A204.1 (cell line): ENCODE measurements at regions not wholly inside any gene's neighbourhood (a gene's known extent, or its start where the extent isn't known, plus 50 kb on each side); places are given as distances from the start of the nearest gene placed in this dataset.
"Not testable (repeated sequence)": the region's sequence is repeated elsewhere in the genome, so short reads cannot be mapped to it uniquely, and the experiment has no call there.

ENCODE experiments used
- FAIRE-seq: peaks from 2 replicates; lab custom pipeline; 2012; peaks lifted over from hg19 to GRCh38; lab: Jason Lieb, UNC

GRCh38 chr5:91687430-91687829, 304.3 kb upstream of the ARRDC3 start:
- FAIRE-seq, result no peak

- no peak for FAIRE-seq
Observed at GRCh38 chr5:91684625-91685024, 301.5 kb upstream of the ARRDC3 start.

GRCh38 chr5:91670563-91670962, 287.4 kb upstream of the ARRDC3 start:
- no peak for FAIRE-seq

DNA sequence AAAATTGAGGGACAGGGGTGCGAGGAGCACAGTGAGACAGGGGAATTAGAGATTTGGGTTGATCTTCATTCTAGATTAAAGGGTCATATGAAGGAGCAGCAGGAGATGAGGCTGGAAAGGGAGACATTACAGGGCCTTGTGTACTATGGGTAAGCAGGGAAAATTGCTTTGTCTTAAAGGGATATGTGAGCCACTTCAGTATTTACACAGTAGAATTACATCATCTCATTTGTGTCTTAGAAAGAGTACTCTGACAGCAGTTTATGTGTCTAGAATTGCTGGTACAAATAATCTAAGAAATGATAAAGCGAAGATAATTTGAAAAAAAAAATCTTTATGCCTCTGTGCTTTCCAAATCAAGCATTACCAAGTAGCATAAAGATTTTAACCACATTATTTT, 287.0 kb upstream of the ARRDC3 start:
- no peak for FAIRE-seq

DNA sequence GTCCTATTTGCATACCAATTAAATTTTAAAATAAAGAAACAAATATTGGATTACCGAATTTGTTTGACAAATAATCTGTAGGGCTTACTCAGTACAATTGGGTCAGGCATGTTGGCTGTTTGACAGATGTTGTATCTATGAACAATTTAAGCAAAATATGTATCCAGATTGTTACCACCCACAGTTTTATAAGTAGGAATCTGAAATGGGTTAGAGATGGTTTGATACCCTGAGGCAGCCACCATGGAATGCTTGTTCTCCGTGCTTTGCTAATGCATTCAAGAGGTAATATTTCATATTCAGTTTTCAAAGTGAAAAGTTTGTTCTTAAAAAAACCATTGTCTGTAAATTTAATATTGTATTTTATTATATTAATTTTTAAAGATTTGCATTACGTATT, 285.1 kb upstream of the ARRDC3 start:
- FAIRE-seq, result no peak

- FAIRE-seq, result no peak
Observed at GRCh38 chr5:91652678-91653077, 269.6 kb upstream of the ARRDC3 start.

- no peak for FAIRE-seq
Observed at GRCh38 chr5:91651704-91652103, 268.6 kb upstream of the ARRDC3 start.

- FAIRE-seq, result no peak
Observed at GRCh38 chr5:91645347-91645746, 262.2 kb upstream of the ARRDC3 start.

GRCh38 chr5:91643797-91644196, 260.7 kb upstream of the ARRDC3 start:
- FAIRE-seq, result peak; percentile 97

DNA sequence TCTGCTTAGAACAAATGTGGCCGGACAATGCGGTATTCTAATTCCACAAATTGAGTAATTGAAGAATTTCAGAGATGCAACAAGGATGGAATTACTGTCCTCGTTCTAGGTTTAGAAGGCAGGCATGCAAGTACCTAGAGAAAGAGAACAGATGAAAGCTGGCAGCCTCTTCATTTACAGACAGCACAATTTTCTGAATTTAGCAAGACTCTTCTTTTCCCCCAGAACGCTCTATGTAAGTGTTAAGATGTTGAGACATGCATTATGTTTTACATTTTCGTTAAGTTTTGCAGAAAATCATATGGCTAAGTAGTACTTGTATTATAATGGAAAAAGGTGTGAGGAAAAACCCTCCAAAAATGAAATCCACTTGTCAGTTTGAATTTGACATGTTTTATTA, 259.5 kb upstream of the ARRDC3 start:
- no peak for FAIRE-seq

GRCh38 chr5:91641730-91642350, 258.7 kb upstream of the ARRDC3 start:
- peak; percentile 100 for FAIRE-seq

- no peak for FAIRE-seq
Observed at GRCh38 chr5:91639744-91640143, 256.6 kb upstream of the ARRDC3 start.

DNA sequence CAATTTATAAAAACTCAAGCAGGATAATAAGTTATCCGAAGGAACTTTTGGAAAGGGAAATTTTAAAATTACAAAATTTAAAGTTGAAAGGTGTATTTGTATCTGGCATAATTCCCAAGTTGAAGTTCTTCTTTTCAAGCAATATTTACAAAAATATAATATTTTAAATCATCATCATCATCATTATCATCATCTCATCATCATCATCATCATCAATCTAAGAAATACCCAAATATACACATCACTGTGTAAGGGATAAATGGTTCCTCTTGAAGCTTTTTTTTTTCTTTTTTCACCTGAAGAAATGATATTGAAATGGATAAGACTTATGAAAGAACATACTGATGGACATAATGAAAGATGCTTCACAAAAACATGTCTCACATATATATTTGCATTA, 254.9 kb upstream of the ARRDC3 start:
- no peak for FAIRE-seq

DNA sequence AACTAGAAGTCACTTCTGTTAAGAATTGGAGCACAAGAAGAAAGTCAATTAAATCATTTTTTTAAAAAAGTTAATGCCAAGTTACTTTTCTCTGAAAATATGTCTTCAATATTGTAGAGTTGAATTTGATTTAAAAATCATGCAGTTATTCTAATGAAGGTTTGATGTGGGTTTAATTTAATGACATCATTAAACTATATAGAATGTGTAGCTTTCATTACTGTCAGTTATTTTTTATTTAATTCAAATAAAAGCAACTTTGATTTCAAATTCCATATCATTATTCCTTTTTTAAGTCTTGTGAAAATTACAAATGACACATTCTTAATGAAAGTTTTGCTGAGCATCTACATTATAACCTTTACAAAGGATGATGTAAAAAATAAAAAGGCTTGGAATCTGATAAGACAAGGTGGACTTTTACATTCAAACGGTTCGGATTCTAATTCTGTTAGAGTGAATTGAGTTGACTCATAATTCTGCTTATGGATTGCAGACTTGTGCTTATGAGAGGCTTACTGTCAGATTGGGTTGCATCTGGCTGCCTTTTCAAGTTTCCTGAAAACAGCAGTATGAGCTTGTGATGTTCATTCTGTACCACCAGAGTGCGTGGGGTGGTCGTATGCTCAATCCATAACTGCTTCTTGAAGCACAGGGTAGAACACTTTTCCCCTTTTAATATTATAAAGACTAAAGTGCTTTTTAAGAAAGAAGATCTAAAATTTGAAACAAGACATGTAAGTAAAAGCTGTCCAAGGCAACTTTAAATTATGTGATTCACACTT, 253.0 kb upstream of the ARRDC3 start:
- peak; percentile 89 for FAIRE-seq

DNA sequence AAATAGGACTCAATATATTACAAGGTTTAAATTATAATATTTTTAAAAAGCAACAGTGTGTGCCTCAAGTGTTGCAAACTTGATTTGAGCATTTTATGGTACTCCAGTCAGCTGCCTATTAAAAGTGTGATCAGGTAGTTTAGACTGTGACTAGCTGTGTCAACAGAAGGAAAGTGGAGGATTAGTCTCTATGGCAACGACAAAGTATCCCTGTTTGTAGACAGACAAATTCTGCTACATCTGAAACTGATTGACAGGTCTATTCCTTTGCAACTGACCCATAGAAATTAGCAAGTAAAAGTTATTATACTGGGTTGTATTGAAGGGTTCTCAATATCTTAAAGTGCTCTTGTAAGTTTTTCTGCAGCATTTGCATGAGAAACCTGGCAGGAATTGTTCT, 249.8 kb upstream of the ARRDC3 start:
- no peak for FAIRE-seq

DNA sequence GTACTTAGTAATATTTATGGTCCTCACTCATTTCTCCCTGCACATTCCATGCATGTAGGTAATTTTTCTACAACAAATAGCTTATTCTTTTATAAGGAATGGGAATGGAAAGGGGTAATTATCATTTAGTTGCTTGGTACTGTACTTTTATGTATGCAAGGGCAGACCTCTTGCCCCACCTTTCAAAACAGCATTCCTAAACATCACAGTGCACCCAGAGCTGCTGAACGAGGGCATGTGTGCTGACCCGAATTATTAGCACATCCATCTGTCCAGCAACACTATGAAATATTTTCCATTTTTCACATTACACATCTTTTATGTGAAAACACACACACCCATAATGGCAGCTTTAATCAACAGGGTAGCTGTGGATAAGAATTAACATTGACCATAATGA, 228.6 kb upstream of the ARRDC3 start:
- FAIRE-seq, result no peak

DNA sequence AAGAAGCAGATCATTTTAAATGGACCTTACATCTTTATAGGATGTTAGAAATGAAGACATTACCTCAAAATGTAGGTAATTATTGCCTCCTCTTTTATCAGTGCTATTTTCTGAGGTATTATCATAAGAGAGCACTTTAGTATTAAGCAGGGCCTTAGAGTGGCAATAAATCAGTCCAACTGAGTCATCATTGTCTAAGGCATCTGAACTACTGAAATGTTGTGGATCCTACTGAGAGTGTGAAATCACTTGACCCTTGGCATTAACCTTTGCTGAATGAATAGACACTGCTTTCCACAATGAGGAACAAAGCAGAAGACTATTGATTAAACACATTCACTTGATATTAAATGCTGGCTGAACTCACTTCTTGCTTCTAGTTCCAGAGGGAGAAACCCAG, 224.6 kb upstream of the ARRDC3 start:
- FAIRE-seq, result no peak

- no peak for FAIRE-seq
Observed at GRCh38 chr5:91599863-91600262, 216.7 kb upstream of the ARRDC3 start.

DNA sequence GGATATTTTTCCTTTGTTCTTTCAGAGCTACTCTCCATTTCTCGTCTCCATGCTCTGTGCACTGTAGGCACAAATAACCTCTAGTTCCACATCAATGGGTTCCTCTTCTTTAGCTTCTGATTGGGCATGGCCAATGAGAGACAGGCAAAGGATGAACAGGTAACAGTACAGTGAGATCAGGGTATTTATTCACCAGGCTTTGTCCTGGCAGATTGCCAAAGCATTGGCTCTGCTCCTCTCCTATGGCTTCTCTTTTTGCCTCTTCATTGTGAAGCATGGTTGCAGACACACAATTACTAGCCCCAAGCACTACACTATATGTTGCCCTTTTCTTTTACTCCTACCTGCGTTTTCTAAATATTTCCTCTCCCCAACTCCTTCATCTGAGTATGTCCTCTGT, 215.1 kb upstream of the ARRDC3 start:
- no peak for FAIRE-seq

DNA sequence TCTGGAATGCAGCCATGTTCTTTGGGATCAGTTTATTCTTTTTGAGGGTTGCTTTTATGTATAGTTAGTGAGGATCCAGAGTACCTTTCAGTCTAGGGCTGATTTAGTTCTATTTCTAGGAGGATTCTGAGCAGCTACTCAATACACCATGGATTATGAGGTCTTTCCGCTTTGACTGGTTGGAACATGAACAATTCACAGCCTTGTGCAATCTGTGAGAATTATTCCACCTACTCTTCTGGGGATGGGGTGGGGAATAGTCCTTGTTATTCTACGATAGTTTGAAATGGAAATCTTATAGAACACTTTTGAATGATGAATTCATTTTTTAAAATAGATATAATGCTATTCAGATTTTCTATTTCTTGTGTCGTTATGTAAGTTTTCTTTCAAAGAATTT, 212.3 kb upstream of the ARRDC3 start:
- FAIRE-seq, result no peak

DNA sequence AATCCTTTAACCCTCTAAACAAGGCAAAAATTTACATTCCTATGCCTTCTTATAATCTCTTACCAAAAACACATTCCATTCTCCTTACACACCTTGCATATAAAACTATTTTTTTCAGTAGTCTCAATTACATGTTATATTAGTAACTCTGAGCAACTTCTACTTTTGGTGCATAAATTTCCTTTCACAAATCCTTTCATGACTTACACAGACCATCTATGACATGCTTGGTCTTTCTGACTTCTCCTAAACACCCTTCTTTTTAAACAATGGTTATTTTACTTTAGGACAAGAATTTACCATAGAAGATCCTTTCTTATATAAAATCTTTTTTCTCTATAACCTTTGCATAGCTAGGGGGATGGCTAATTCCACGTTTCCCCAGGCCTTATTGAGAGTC, 208.0 kb upstream of the ARRDC3 start:
- no peak for FAIRE-seq

- FAIRE-seq, result no peak
Observed at GRCh38 chr5:91586232-91586631, 203.1 kb upstream of the ARRDC3 start.

DNA sequence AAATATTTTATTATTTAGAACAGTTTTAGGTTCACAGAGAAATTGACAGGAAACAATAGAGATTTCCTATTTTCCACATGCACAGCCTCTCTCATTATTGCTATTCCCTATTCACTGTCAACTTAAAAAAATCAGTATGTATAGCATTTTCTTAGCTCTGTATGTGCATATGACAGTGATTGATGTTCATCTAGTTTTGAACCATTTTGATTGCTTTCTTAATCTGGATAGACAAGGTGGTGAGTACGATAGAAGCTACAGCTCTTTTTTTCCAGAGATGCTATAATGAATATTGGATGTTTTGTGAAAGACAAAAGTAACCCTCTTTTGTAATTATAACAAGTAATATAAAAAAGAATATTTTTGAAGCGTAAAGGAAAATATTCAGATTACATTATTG, 201.2 kb upstream of the ARRDC3 start:
- FAIRE-seq, result no peak

GRCh38 chr5:91566012-91566411, 182.9 kb upstream of the ARRDC3 start:
- FAIRE-seq, result not testable (repeated sequence)
